ENCODE measurements at regions not wholly inside any gene's neighbourhood (a gene's known extent, or its start where the extent isn't known, plus 50 kb on each side); places are given as distances from the start of the nearest gene placed in this dataset.

DNA sequence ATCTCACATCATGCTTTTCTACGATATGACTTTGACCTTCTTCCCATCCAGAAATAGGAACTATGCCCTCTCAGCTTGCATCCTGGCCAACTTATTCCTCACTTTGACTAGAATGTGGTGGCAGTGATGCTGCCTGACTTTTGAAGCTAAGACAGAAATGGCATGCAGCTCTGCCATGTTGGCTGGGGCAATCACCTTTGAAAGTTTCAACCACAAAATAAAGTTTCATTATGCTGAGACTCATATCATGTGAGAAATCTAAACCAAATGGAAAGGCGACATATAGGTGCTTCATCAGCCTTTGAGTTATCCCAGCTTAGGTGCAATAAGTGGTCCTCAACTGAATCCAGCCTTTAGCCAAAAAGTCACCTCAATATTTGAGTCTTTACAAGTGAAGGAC is 370.0 kb upstream of the CHRM3 start:
- Histone ChIP-seq H3K27ac (ENCODE audit: low read depth, low read length) (no peak overlapping the region), H3K36me3 (ENCODE audit: control insufficient read depth, insufficient read depth, low read length) (no peaks in the 10 kb centered on the region), H3K4me1 (ENCODE audit: control insufficient read depth, insufficient read depth, low read length) (no peaks in the 10 kb centered on the region), H3K9me3 (ENCODE audit: control insufficient read depth, insufficient read depth, low read length) (no peaks in the 10 kb centered on the region), H3K4me3 (ENCODE audit: low read depth, low read length) (no peak overlapping the region), H3K27me3 (ENCODE audit: control insufficient read depth, insufficient read depth, low read length) (no peaks in the 10 kb centered on the region)
- DNase-seq (ENCODE audit: low read depth in 4 of 6, low spot score in 6 of 6), result no peak
- 100% methylated on average over 1 of the region's 2 CpGs for WGBS (ENCODE audit: insufficient coverage)

DNA sequence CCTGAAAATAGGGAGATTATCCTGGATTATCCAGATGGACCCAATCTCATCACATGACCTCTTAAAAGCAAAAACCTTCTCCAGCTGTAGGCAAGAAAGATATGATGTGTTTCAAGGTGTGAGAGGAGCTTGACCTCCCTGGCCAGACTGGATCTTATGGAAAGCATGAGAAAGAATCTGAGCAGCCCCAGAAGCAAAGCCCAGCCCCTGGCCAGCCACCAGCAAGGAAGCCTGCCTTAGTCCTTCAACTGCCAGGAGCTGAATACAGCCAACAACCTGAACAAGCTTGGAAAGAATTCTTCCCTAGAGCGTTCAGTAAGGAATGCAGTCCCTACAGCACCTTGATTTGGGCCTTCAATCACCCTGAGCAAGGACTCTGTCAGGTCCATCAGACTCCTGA is 375.0 kb upstream of the CHRM3 start:
- no peaks in the 10 kb centered on the region for H3K4me1 ChIP-seq (ENCODE audit: control insufficient read depth, insufficient read depth, low read length)
- DNase-seq (ENCODE audit: low read depth in 4 of 6, low spot score in 6 of 6), result no peak

DNA sequence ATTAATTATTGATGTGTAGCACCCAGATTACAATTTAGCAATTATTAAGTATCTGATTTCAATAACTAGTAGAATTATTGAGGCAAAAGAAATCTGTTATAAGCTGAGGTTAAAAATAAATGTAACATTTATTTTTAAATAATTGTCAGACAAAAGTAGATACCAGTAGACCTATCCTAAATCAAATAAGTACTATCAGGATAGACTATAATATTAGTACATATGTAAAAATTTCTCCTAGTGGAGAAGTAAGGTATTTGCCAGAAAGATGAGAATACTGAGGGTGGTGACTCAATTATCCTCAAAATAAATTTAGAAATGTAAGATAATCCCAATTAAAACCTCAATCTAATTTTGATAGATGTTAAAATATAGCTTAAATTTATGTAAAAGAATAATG is 377.8 kb upstream of the CHRM3 start:
- Histone ChIP-seq H3K36me3 (ENCODE audit: control insufficient read depth, insufficient read depth, low read length) (no peaks in the 10 kb centered on the region), H3K27me3 (ENCODE audit: control insufficient read depth, insufficient read depth, low read length) (no peaks in the 10 kb centered on the region), H3K9me3 (ENCODE audit: control insufficient read depth, insufficient read depth, low read length) (no peaks in the 10 kb centered on the region), H3K4me3 (ENCODE audit: low read depth, low read length) (no peak overlapping the region), H3K4me1 (ENCODE audit: control insufficient read depth, insufficient read depth, low read length) (no peaks in the 10 kb centered on the region), H3K27ac (ENCODE audit: low read depth, low read length) (no peak overlapping the region)
- DNase-seq (ENCODE audit: low read depth in 4 of 6, low spot score in 6 of 6), result no peak

More for the DNA sequence above, 375.0 kb upstream of the CHRM3 start:
- H3K4me3 ChIP-seq (ENCODE audit: low read depth, low read length), result no peak overlapping the region
- H3K27me3 ChIP-seq (ENCODE audit: control insufficient read depth, insufficient read depth, low read length), result no peaks in the 10 kb centered on the region
- 100% methylated on average over 1 of the region's 1 CpG for WGBS (ENCODE audit: insufficient coverage)
- no peak overlapping the region for H3K27ac ChIP-seq (ENCODE audit: low read depth, low read length)
- H3K36me3 ChIP-seq (ENCODE audit: control insufficient read depth, insufficient read depth, low read length), result no peaks in the 10 kb centered on the region
- H3K9me3 ChIP-seq (ENCODE audit: control insufficient read depth, insufficient read depth, low read length), result no peaks in the 10 kb centered on the region

DNA sequence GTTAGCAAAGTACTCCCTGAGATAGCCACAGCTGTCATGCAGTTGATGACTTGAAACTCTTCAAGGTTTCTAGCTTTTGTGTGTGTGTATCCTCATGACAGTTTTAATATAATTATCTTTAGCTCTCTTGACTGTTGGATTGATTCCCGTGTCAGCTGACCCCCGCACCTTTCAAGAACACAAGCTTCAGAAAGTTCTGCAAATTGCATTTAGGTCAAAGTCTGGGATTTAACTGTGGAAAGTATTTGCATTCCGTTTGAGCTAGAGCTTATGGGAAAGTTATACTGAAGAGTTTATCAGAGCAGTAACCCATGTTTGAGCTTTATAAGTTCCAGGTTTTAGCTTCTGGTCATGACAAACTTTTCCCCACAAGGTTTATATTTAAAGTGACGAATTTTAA is 380.1 kb upstream of the CHRM3 start:
- no peak for DNase-seq (ENCODE audit: low read depth in 4 of 6, low spot score in 6 of 6)
- Histone ChIP-seq H3K27ac (ENCODE audit: low read depth, low read length) (no peak overlapping the region), H3K9me3 (ENCODE audit: control insufficient read depth, insufficient read depth, low read length) (no peaks in the 10 kb centered on the region), H3K4me1 (ENCODE audit: control insufficient read depth, insufficient read depth, low read length) (no peaks in the 10 kb centered on the region), H3K4me3 (ENCODE audit: low read depth, low read length) (no peak overlapping the region), H3K27me3 (ENCODE audit: control insufficient read depth, insufficient read depth, low read length) (no peaks in the 10 kb centered on the region), H3K36me3 (ENCODE audit: control insufficient read depth, insufficient read depth, low read length) (no peaks in the 10 kb centered on the region)
- whole genome bisulfite sequencing (ENCODE audit: insufficient coverage), result 89% methylated on average over 1 of the region's 4 CpGs

DNA sequence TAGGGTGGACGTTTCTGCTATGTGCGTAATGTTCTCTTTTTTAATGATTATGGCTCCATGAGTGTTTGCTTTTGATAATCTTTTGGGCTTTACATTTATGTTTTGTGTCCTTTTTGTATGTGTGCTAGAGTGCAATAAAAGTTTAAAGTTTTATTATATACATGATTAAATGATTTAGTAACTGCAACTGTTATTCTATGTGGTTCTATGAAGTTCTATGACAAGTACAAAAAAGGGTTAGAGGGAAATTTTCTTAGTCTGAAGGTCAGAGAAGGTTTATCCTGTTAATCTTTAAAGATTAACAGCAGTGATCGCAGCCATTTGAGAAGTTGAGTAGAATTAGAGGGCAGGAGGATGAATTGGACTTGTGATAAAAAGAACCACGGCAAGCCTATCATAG is 386.4 kb upstream of the CHRM3 start:
- no peaks in the 10 kb centered on the region for H3K27me3 ChIP-seq (ENCODE audit: control insufficient read depth, insufficient read depth, low read length)
- H3K9me3 ChIP-seq (ENCODE audit: control insufficient read depth, insufficient read depth, low read length), result no peaks in the 10 kb centered on the region
- DNase-seq (ENCODE audit: low read depth in 4 of 6, low spot score in 6 of 6), result no peak
- WGBS (ENCODE audit: insufficient coverage), result 81% methylated on average over 2 of the region's 4 CpGs
- H3K27ac ChIP-seq (ENCODE audit: low read depth, low read length), result no peak overlapping the region
- H3K36me3 ChIP-seq (ENCODE audit: control insufficient read depth, insufficient read depth, low read length), result no peaks in the 10 kb centered on the region
- H3K4me1 ChIP-seq (ENCODE audit: control insufficient read depth, insufficient read depth, low read length), result no peaks in the 10 kb centered on the region
- H3K4me3 ChIP-seq (ENCODE audit: low read depth, low read length), result no peak overlapping the region

DNA sequence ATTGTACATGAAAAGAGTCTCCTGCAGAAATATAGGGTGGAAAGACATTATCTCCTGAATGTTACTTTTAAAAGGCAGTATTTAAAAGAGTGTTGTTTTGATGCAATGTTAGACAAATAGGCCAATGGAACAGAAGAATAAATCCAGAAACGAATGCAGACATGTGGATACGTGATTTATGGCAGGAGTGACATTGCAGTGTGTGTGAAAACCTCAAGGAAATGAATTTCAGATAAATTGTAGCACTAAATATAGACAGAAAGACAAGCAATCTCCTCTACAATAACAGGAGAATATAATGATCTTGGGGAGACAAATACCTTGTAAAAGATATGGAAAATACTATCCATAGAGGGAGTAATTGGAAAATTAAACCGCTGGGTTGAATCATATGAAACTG is 387.8 kb upstream of the CHRM3 start:
- no peaks in the 10 kb centered on the region for H3K9me3 ChIP-seq (ENCODE audit: control insufficient read depth, insufficient read depth, low read length)
- no peaks in the 10 kb centered on the region for H3K27me3 ChIP-seq (ENCODE audit: control insufficient read depth, insufficient read depth, low read length)
- no peaks in the 10 kb centered on the region for H3K36me3 ChIP-seq (ENCODE audit: control insufficient read depth, insufficient read depth, low read length)
- DNase-seq (ENCODE audit: low read depth in 4 of 6, low spot score in 6 of 6), result no peak
- H3K4me3 ChIP-seq (ENCODE audit: low read depth, low read length), result no peak overlapping the region
- whole genome bisulfite sequencing (ENCODE audit: insufficient coverage), result no CpG with 5 or more reads among the region's 3 CpGs
- no peaks in the 10 kb centered on the region for H3K4me1 ChIP-seq (ENCODE audit: control insufficient read depth, insufficient read depth, low read length)
- no peak overlapping the region for H3K27ac ChIP-seq (ENCODE audit: low read depth, low read length)

DNA sequence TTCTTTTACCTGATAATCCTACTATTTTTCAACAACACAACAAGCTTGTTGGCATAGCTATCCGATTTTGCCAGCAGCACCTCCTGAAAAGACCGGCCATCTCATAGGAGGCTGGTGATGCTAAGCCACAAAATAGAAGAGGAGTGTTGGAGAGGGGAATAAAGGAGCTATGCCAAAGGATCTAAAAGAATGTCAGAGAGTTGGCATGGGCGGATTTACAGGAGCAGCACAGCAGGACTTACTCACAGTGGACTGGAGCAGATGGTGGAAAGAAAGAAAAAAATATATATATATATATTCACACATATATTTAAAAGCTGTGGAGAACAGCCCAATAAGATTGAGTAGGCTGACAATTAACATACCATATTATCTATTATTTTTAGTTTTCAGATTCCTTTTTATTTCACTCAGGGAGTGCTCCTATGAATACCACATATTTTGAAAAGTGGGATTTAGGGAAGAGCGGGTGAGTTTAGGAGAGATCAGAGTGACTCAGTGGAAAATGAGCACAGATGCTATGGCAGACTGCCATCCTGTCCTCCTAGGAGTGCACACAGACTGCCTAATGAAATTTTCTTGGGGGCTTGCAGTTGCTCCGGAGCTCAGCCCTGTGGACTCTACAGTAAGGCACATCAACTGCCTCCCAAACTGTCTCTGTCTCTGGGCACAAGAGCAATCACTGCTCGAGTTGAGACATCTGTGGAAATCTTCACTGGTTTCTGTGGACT is 394.4 kb upstream of the CHRM3 start:
- Histone ChIP-seq H3K36me3 (ENCODE audit: control insufficient read depth, insufficient read depth, low read length) (no peaks in the 10 kb centered on the region), H3K9me3 (ENCODE audit: control insufficient read depth, insufficient read depth, low read length) (no peaks in the 10 kb centered on the region), H3K27ac (ENCODE audit: low read depth, low read length) (no peak overlapping the region), H3K27me3 (ENCODE audit: control insufficient read depth, insufficient read depth, low read length) (no peaks in the 10 kb centered on the region), H3K4me3 (ENCODE audit: low read depth, low read length) (no peak overlapping the region), H3K4me1 (ENCODE audit: control insufficient read depth, insufficient read depth, low read length) (no peaks in the 10 kb centered on the region)
- WGBS (ENCODE audit: insufficient coverage), result 30% methylated on average over 4 of the region's 6 CpGs
- DNase-seq (ENCODE audit: low read depth in 4 of 6, low spot score in 6 of 6), result peak in 5 of 6 donors; percentile 9 to 82 (median 26)

DNA sequence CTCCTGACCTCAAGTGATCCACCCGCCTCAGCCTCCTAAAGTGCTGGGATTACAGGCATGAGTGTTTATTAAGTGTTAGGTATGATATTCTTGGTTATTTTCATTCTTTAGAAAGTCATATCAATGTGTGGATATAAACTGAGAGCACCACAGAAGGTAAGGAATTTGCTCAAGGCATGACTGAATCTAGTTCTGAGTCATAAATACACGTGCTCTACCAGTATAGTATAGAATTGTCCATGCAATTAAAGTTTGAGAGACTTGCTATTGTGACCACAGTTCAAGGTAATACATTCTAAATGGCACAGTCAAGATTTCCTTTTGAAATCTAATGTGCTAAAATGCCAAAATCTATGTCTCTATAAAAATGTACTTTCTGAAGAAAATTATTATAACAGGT is 401.1 kb upstream of the CHRM3 start:
- H3K36me3 ChIP-seq (ENCODE audit: control insufficient read depth, insufficient read depth, low read length), result no peaks in the 10 kb centered on the region
- no peaks in the 10 kb centered on the region for H3K4me1 ChIP-seq (ENCODE audit: control insufficient read depth, insufficient read depth, low read length)
- no peak for DNase-seq (ENCODE audit: low read depth in 4 of 6, low spot score in 6 of 6)
- H3K27ac ChIP-seq (ENCODE audit: low read depth, low read length), result no peak overlapping the region
- H3K4me3 ChIP-seq (ENCODE audit: low read depth, low read length), result no peak overlapping the region
- 100% methylated on average over 1 of the region's 2 CpGs for WGBS (ENCODE audit: insufficient coverage)
- H3K9me3 ChIP-seq (ENCODE audit: control insufficient read depth, insufficient read depth, low read length), result no peaks in the 10 kb centered on the region
- H3K27me3 ChIP-seq (ENCODE audit: control insufficient read depth, insufficient read depth, low read length), result no peaks in the 10 kb centered on the region

DNA sequence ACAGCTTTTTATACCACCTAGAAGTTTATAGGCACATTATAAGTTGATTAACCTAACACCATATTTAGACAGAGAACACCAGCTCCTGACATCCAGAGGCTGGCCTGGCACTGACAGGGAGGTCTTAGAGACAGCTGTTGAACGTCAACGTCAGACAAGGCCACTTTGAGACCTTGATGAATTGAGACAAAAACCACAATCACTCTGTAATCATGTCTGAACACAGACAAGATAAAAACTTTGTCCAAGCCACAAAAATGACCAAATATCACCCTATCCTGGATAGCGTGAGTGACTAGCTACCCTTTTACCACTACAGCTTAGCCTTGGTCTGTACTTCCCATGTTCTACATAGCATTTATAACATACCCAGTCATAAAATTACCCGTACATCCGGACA is 403.6 kb upstream of the CHRM3 start:
- no peak overlapping the region for H3K27ac ChIP-seq (ENCODE audit: low read depth, low read length)
- no peaks in the 10 kb centered on the region for H3K4me1 ChIP-seq (ENCODE audit: control insufficient read depth, insufficient read depth, low read length)
- no peak for DNase-seq (ENCODE audit: low read depth in 4 of 6, low spot score in 6 of 6)
- H3K4me3 ChIP-seq (ENCODE audit: low read depth, low read length), result no peak overlapping the region
- H3K36me3 ChIP-seq (ENCODE audit: control insufficient read depth, insufficient read depth, low read length), result no peaks in the 10 kb centered on the region
- no peaks in the 10 kb centered on the region for H3K9me3 ChIP-seq (ENCODE audit: control insufficient read depth, insufficient read depth, low read length)
- 78% methylated on average over 5 of the region's 5 CpGs for WGBS (ENCODE audit: insufficient coverage)
- no peaks in the 10 kb centered on the region for H3K27me3 ChIP-seq (ENCODE audit: control insufficient read depth, insufficient read depth, low read length)

DNA sequence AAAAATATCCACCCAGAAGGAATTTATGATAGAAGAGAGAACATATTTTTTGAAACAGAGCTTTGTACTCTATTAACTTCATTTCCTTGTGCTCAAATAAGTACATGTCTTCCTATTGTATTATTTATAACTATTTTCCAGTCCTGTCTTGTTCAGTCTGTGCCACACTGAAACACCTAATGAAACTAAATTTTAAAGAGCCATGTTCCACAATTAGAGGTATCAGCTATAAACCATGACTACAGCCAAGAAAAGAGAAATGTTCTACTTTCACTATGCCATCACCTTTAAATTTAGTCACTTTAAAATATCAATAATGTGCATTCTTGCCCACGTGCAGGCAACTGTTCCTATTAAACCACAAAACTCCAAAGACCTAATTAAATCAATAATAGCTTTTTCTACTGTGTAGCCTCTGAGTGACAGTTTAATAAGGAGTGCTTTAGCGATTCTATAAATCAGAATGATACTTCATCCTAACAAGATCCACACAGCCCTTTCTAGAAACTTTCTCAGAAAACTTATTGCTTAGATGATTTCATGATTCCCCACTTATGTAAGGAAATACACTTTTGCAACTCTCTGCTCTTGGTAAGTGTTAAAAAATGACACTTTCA is 404.9 kb upstream of the CHRM3 start:
- no CpG with 5 or more reads among the region's 2 CpGs for WGBS (ENCODE audit: insufficient coverage)
- Histone ChIP-seq H3K9me3 (ENCODE audit: control insufficient read depth, insufficient read depth, low read length) (no peaks in the 10 kb centered on the region), H3K4me3 (ENCODE audit: low read depth, low read length) (no peak overlapping the region), H3K36me3 (ENCODE audit: control insufficient read depth, insufficient read depth, low read length) (no peaks in the 10 kb centered on the region), H3K27me3 (ENCODE audit: control insufficient read depth, insufficient read depth, low read length) (no peaks in the 10 kb centered on the region), H3K27ac (ENCODE audit: low read depth, low read length) (no peak overlapping the region), H3K4me1 (ENCODE audit: control insufficient read depth, insufficient read depth, low read length) (no peaks in the 10 kb centered on the region)
- no peak for DNase-seq (ENCODE audit: low read depth in 4 of 6, low spot score in 6 of 6)
